ENCODE measurements at regions not wholly inside any gene's neighbourhood (a gene's known extent, or its start where the extent isn't known, plus 50 kb on each side); places are given as distances from the start of the nearest gene placed in this dataset.

DNA sequence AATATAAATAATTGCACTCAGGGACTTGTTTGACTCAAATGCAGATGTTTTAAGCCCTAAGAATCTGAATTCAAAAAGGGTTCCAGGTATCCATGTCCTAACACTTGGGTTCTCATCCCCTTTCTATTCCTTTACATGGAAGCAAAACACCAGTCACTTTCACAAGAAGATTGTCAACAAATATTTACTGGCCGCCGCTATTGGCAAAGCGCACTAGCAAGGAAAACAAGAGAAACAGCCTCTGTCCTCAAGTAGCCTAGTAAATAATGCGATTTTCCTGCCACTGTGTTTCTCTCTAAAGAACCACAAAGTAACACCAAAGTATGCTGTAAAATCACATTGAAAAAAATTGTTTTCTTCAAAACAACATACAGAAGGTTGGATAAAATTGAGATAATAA lies 66.7 kb upstream of the EZH2 start:
- no peak for DNase-seq (ENCODE audit: low spot score)

DNA sequence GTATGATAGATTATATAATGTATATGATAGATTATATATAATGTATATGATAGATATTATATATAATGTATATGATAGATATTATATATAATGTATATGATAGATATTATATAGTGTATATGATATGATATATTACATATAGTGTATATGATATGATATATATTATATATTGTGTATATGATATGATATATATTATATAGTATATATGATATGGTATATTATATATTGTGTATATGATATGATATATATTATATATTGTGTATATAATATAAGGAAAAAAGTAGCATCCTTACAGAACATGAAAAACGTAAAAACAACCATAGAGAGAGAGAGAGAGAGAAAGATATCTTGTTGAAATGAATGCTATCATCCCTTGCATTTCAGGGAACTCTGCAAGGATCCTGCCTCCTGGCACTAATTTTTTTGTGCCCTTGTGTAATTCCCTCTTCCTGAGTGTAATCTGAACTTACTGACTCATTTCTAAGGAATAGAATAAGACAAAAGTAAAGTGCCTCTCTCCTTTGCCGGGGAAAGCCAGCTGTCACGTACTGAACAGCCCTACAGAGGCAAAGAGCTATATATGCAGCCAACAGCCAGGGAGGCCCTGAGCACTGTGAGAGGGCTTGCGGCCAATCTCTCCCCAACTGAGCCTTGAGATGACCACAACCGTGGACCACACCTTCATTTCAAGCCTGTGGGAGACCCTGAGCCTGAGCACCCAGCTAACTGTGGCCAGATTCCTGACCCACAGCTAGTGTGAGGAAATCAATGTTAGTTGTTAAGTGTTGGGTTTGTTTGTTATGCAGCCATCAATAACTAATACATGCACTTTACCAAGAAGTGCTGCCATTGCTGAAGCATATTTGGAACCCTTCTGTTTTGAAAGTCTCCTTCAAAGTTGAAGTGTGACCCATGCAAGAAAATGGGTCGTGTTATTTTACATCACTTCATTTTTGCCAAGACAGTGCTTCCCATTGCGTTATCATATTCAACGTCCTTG lies 61.1 kb upstream of the EZH2 start:
- no peak for DNase-seq (ENCODE audit: low spot score)

DNA sequence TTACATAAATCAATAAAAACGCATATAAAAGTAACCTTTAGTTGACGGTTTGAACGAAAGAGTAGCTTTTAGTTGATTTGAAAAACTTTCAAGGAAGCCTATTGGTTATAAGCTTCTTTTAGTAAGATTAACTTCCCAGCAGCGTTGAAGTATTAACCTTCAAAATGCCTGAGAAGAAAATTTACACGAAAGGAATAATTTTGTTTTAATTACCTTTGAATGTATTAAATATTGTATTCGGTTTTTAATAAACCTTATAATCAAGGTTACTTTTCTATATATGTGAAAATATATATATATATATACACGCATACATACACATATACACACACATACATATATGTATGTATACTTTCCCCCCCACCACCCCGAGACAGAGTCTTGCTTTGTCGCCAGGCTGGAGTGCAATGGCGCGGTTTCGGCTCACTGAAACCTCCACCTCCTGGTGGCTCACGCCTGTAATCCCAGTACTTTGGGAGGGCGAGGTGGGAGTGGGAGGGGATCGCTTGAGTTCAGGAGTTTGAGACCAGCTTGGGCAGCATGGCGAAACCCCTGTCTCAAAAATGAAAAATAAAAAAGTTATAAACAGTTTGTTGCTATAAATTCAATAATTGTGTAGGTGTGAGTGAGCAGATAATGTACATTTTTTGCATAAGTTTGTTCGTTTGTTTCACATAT lies 57.6 kb upstream of the EZH2 start:
- DNase-seq (ENCODE audit: low spot score) = peak; percentile 59

DNA sequence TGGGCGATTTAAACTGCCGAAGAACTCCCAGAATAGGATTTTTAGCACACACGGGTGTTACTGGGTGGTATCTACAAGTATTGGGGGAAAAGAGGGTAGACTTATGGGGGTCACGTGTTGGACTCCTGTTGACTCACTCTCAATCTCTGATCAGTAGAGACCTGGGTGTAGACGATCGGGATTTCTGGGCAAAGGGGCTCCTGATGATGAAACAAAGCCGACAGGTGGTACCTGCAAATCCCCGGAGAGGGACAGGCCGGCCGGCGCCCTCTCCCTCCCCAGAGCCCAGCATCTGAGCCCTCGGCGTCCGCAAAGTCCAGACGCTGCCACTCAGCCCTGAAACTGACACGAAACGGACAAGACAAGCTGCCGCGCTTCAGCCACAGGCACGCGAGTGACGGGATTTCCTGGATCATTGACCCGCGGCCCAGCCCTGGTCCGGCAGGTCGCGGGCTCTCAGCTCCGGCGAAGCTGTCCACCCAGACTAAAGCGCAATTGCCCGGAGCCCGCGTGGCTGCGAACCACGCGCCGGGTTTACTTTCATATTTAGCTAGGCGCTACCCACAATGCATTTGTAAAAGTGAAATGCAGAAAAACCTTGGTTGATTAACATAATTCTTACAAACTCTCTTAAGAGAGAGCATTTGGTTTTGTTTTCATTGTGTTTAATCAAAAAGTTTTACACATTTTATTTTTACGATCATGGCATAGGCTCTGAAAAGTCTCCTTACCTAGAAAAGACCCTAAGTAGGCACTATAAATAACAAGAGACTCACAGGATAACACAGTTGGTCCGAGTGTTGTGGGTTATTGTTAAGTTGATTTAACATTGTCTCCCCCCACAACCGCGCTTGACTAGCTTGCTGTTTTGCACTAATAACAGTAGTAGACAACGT lies 56.9 kb upstream of the EZH2 start:
- DNase-seq (ENCODE audit: low spot score) = peak; percentile 67

DNA sequence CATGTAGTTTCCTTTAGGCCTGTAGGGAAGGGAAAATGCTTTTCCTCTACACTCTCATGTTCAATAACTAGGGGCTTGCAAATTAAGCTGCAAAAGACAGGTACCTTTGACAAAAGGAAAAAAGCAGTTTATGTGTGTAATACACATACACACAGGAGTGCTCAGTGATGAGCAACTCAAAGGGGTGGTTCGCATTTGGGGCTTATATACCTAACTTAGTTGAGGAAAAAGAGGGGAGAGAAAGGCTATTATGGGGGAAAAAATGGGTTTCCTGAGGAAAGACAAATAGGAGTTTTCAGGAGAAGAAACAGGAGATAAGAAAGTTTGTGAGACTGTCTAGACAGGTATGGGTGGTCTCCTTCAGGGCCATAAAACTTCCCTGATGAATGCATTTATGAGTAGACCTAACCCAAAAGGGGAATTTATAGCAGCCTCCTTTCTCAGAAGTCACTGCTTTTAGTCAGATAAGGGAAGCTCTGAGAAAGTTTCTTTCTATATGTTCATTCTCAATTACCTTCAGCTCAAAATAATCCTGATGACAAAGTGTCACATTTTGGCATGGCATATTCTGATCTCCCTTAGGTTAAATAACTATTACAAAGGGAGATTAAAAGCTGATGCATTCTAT lies 55.2 kb upstream of the EZH2 start:
- no peak for DNase-seq (ENCODE audit: low spot score)

DNA sequence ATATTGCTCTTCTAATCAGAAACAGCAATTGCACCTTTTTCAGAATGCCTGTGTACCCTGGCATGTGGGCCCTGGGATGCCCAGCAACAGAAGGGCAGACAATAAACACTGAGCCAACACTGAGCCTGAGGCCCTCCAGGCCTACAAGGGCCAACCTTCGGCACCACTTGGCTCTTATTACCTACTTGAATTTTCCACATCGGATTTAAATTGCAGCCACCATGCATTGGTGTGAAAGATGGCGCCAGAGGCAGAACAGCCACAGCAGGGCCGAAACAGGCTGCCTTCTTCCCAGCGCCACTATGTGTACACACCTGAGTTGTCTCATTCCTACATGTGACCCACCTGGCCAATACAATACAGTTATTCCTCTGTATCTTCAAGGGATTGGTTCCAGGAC lies 51.4 kb upstream of the EZH2 start:
- DNase-seq (ENCODE audit: low spot score) = no peak
